ENCODE measurements at regions not wholly inside any gene's neighbourhood (a gene's known extent, or its start where the extent isn't known, plus 50 kb on each side); places are given as distances from the start of the nearest gene placed in this dataset.
"Not testable (repeated sequence)": the region's sequence is repeated elsewhere in the genome, so short reads cannot be mapped to it uniquely, and the experiment has no call there.

GRCh38 chr4:26003056-26003455 lies 89.0 kb downstream of the SMIM20 start:
- no peak for DNase-seq
- H3K4me1 ChIP-seq (ENCODE audit: control insufficient read depth, insufficient read depth, low read length) = no peaks in the 10 kb centered on the region
- no peaks in the 10 kb centered on the region for H3K27me3 ChIP-seq (ENCODE audit: control insufficient read depth, insufficient read depth)
- intact Hi-C loops (cut with DNase I) = no loop called here
- no peaks in the 10 kb centered on the region for H3K9me3 ChIP-seq (ENCODE audit: control insufficient read depth, low read length)
- H3K27ac ChIP-seq (ENCODE audit: low read length) = no peak overlapping the region
- ATAC-seq = peak; percentile 36 to 50
- H3K4me3 ChIP-seq (ENCODE audit: low read length) = no peak overlapping the region
- 52% methylated on average over 2 of the region's 2 CpGs for WGBS

- Histone ChIP-seq H3K4me3 (ENCODE audit: low read length) (no peak overlapping the region), H3K27me3 (ENCODE audit: control insufficient read depth, insufficient read depth) (no peaks in the 10 kb centered on the region), H3K9me3 (ENCODE audit: control insufficient read depth, low read length) (no peaks in the 10 kb centered on the region), H3K27ac (ENCODE audit: low read length) (no peak overlapping the region), H3K4me1 (ENCODE audit: control insufficient read depth, insufficient read depth, low read length) (no peaks in the 10 kb centered on the region)
- ATAC-seq (no peak), DNase-seq (no peak)
- WGBS = 93% methylated on average over 1 of the region's 1 CpG
- intact Hi-C loops (cut with DNase I) = no loop called here
Observed at GRCh38 chr4:26004290-26004689, 90.3 kb downstream of the SMIM20 start.

- no peaks in the 10 kb centered on the region for H3K4me1 ChIP-seq (ENCODE audit: control insufficient read depth, insufficient read depth, low read length)
- 63% methylated on average over 4 of the region's 4 CpGs for WGBS
- H3K4me3 ChIP-seq (ENCODE audit: low read length) = no peak overlapping the region
- H3K9me3 ChIP-seq (ENCODE audit: control insufficient read depth, low read length) = no peaks in the 10 kb centered on the region
- no peak overlapping the region for H3K27ac ChIP-seq (ENCODE audit: low read length)
- intact Hi-C loops (cut with DNase I) = no loop called here
- no peak for DNase-seq
- ATAC-seq = no peak
- no peaks in the 10 kb centered on the region for H3K27me3 ChIP-seq (ENCODE audit: control insufficient read depth, insufficient read depth)
Observed at GRCh38 chr4:26005764-26006163, 91.7 kb downstream of the SMIM20 start.

GRCh38 chr4:26008737-26009136 lies 94.7 kb downstream of the SMIM20 start:
- no peak for ATAC-seq
- Histone ChIP-seq H3K4me3 (ENCODE audit: low read length) (no peak overlapping the region), H3K27ac (ENCODE audit: low read length) (no peak overlapping the region), H3K4me1 (ENCODE audit: control insufficient read depth, insufficient read depth, low read length) (no peaks in the 10 kb centered on the region), H3K9me3 (ENCODE audit: control insufficient read depth, low read length) (no peaks in the 10 kb centered on the region), H3K27me3 (ENCODE audit: control insufficient read depth, insufficient read depth) (no peaks in the 10 kb centered on the region)
- WGBS = 0% methylated on average over 1 of the region's 1 CpG
- no peak for DNase-seq
- intact Hi-C loops (cut with DNase I) = no loop called here

GRCh38 chr4:26009502-26009901 lies 95.5 kb downstream of the SMIM20 start:
- WGBS = 83% methylated on average over 3 of the region's 3 CpGs

GRCh38 chr4:26010304-26010703 lies 96.3 kb downstream of the SMIM20 start:
- H3K4me3 ChIP-seq (ENCODE audit: low read length) = no peak overlapping the region
- no peak for ATAC-seq
- no peak overlapping the region for H3K27ac ChIP-seq (ENCODE audit: low read length)
- H3K9me3 ChIP-seq (ENCODE audit: control insufficient read depth, low read length) = no peaks in the 10 kb centered on the region
- intact Hi-C loops (cut with DNase I) = no loop called here
- WGBS = 43% methylated on average over 2 of the region's 2 CpGs
- H3K4me1 ChIP-seq (ENCODE audit: control insufficient read depth, insufficient read depth, low read length) = peaks cover 10% of the 10 kb centered on the region
- no peaks in the 10 kb centered on the region for H3K27me3 ChIP-seq (ENCODE audit: control insufficient read depth, insufficient read depth)
- no peak for DNase-seq

More at GRCh38 chr4:26009502-26009901, 95.5 kb downstream of the SMIM20 start:
- Histone ChIP-seq H3K27ac (ENCODE audit: low read length) (no peak overlapping the region), H3K9me3 (ENCODE audit: control insufficient read depth, low read length) (no peaks in the 10 kb centered on the region), H3K4me1 (ENCODE audit: control insufficient read depth, insufficient read depth, low read length) (peaks cover 3% of the 10 kb centered on the region), H3K27me3 (ENCODE audit: control insufficient read depth, insufficient read depth) (no peaks in the 10 kb centered on the region), H3K4me3 (ENCODE audit: low read length) (no peak overlapping the region)
- intact Hi-C loops (cut with DNase I) = no loop called here
- ATAC-seq = no peak
- DNase-seq = no peak

GRCh38 chr4:26013629-26014028 lies 99.6 kb downstream of the SMIM20 start:
- ATAC-seq = no peak
- intact Hi-C loops (cut with DNase I) = no loop called here
- DNase-seq = no peak
- no peaks in the 10 kb centered on the region for H3K27me3 ChIP-seq (ENCODE audit: control insufficient read depth, insufficient read depth)
- H3K9me3 ChIP-seq (ENCODE audit: control insufficient read depth, low read length) = no peaks in the 10 kb centered on the region
- WGBS = under 1% methylated on average over 2 of the region's 2 CpGs
- H3K27ac ChIP-seq (ENCODE audit: low read length) = no peak overlapping the region
- peaks cover 15% of the 10 kb centered on the region for H3K4me1 ChIP-seq (ENCODE audit: control insufficient read depth, insufficient read depth, low read length)
- no peak overlapping the region for H3K4me3 ChIP-seq (ENCODE audit: low read length)

GRCh38 chr4:26015133-26015651 lies 101.2 kb downstream of the SMIM20 start:
- Histone ChIP-seq H3K4me3 (ENCODE audit: low read length) (no peak overlapping the region), H3K27me3 (ENCODE audit: control insufficient read depth, insufficient read depth) (no peaks in the 10 kb centered on the region), H3K27ac (ENCODE audit: low read length) (no peak overlapping the region), H3K9me3 (ENCODE audit: control insufficient read depth, low read length) (no peaks in the 10 kb centered on the region), H3K4me1 (ENCODE audit: control insufficient read depth, insufficient read depth, low read length) (peaks cover 15% of the 10 kb centered on the region)
- ATAC-seq (peak; percentile 80 to 85), DNase-seq (peak; percentile 74 to 87 (median 85))
- intact Hi-C loops (cut with DNase I) = no loop called here
- 35% methylated on average over 7 of the region's 7 CpGs for WGBS

GRCh38 chr4:26015906-26016305 lies 101.9 kb downstream of the SMIM20 start:
- intact Hi-C loops (cut with DNase I) = no loop called here
- ATAC-seq = no peak

GRCh38 chr4:26017531-26017930 lies 103.5 kb downstream of the SMIM20 start:
- 92% methylated on average over 4 of the region's 4 CpGs for WGBS
- intact Hi-C loops (cut with DNase I) = no loop called here

More at GRCh38 chr4:26015906-26016305, 101.9 kb downstream of the SMIM20 start:
- no peaks in the 10 kb centered on the region for H3K9me3 ChIP-seq (ENCODE audit: control insufficient read depth, low read length)
- DNase-seq = no peak
- no peak overlapping the region for H3K4me3 ChIP-seq (ENCODE audit: low read length)
- WGBS = 89% methylated on average over 2 of the region's 2 CpGs
- no peaks in the 10 kb centered on the region for H3K27me3 ChIP-seq (ENCODE audit: control insufficient read depth, insufficient read depth)
- peaks cover 15% of the 10 kb centered on the region for H3K4me1 ChIP-seq (ENCODE audit: control insufficient read depth, insufficient read depth, low read length)
- H3K27ac ChIP-seq (ENCODE audit: low read length) = no peak overlapping the region

GRCh38 chr4:26017961-26018700 lies 104.1 kb downstream of the SMIM20 start:
- WGBS = 71% methylated on average over 6 of the region's 6 CpGs
- DNase-seq; ATAC-seq; H3K4me3 ChIP-seq (ENCODE audit: low read length); H3K27ac ChIP-seq (ENCODE audit: low read length); H3K9me3 ChIP-seq (ENCODE audit: control insufficient read depth, low read length); intact Hi-C loops (cut with DNase I); H3K27me3 ChIP-seq (ENCODE audit: control insufficient read depth, insufficient read depth): not testable (repeated sequence)
- peaks cover 15% of the 10 kb centered on the region for H3K4me1 ChIP-seq (ENCODE audit: control insufficient read depth, insufficient read depth, low read length)

More at GRCh38 chr4:26017531-26017930, 103.5 kb downstream of the SMIM20 start:
- Histone ChIP-seq H3K27ac (ENCODE audit: low read length) (no peak overlapping the region), H3K27me3 (ENCODE audit: control insufficient read depth, insufficient read depth) (no peaks in the 10 kb centered on the region), H3K4me1 (ENCODE audit: control insufficient read depth, insufficient read depth, low read length) (peaks cover 15% of the 10 kb centered on the region), H3K4me3 (ENCODE audit: low read length) (no peak overlapping the region), H3K9me3 (ENCODE audit: control insufficient read depth, low read length) (no peaks in the 10 kb centered on the region)
- no peak for ATAC-seq
- DNase-seq = no peak
